Esophagus muscularis mucosa (tissue), 4 donors: ENCODE measurements at regions not wholly inside any gene's neighbourhood (a gene's known extent, or its start where the extent isn't known, plus 50 kb on each side); places are given as distances from the start of the nearest gene placed in this dataset.

Source experiments
- DNase-seq: peaks from one replicate; pipeline ENCODE4 v3.0.0-alpha.2; 2017; ENCODE audit errors: extremely low spot score
- H3K27ac ChIP-seq, 4 donors: fragments of 200-600 bp; sonication (generic); replicated peaks in 1 of 4; 1 replicate in 3 of 4; 2 replicates in 1 of 4; pipeline ENCODE4 v1.5.1; 2016 to 2019; ENCODE audit warnings: mild to moderate bottlenecking in 1 of 4
- H3K27me3 ChIP-seq, 4 donors: fragments of 200-600 bp; sonication (generic); one replicate each; pipeline versions ENCODE4 v1.5.1 to v1.6.0; 2016 to 2019
- H3K36me3 ChIP-seq, 4 donors: fragments of 200-600 bp; sonication (generic); one replicate each; pipeline ENCODE4 v1.5.1; 2016 to 2019
- H3K4me1 ChIP-seq, 4 donors: fragments of 200-600 bp; sonication (generic); one replicate each; pipeline ENCODE4 v1.5.1; 2016 to 2019
- H3K4me3 ChIP-seq, 4 donors: fragments of 200-600 bp; sonication (generic); 1 replicate in 2 of 4; 2 replicates in 2 of 4; pipeline ENCODE4 v1.5.1; 2016 to 2019; ENCODE audit warnings: mild to moderate bottlenecking in 4 of 4, moderate library complexity in 1 of 4
- H3K9me3 ChIP-seq, 4 donors: fragments of 200-600 bp; sonication (generic); 1 replicate in 3 of 4; 2 replicates in 1 of 4; pipeline ENCODE4 v1.5.1; 2016 to 2019
- CTCF ChIP-seq, 3 experiments: fragments of 200-600 bp in 2 of 3; fragments of 450-650 bp in 1 of 3; sonication (generic) in 2 of 3; IDR thresholded peaks; one replicate each; pipeline ENCODE4 v1.5.1; 2017 to 2019; ENCODE audit warnings: antibody characterized with exemption in 3 of 3, mild to moderate bottlenecking in 2 of 3, moderate library complexity in 1 of 3
- EP300 ChIP-seq: sonication (generic); formaldehyde crosslinking; IDR thresholded peaks from one replicate; pipeline ENCODE4 v1.6.1; 2017; ENCODE audit warnings: antibody characterized with exemption
- POLR2A ChIP-seq: fragments of 450-650 bp; IDR thresholded peaks from one replicate; pipeline ENCODE4 v1.6.1; 2017; ENCODE audit warnings: antibody characterized with exemption, moderate library complexity, mild to moderate bottlenecking, low read depth
- POLR2AphosphoS5 ChIP-seq, 2 donors: sonication (generic); formaldehyde crosslinking; IDR thresholded peaks; one replicate each; pipeline ENCODE4 v1.6.1; 2017; ENCODE audit warnings: antibody characterized with exemption in 2 of 2
- WGBS: methylation state at CpG from one replicate; pipeline ENCODE4 v1.1.5; 2018; 5-methylcytosine and 5-hydroxymethylcytosine counted together
- intact Hi-C: fragments of 100-400 bp; cut with DNase I; formaldehyde crosslinking; loops from one replicate; pipeline ENCODE4 v1.15.1; 2023

DNA sequence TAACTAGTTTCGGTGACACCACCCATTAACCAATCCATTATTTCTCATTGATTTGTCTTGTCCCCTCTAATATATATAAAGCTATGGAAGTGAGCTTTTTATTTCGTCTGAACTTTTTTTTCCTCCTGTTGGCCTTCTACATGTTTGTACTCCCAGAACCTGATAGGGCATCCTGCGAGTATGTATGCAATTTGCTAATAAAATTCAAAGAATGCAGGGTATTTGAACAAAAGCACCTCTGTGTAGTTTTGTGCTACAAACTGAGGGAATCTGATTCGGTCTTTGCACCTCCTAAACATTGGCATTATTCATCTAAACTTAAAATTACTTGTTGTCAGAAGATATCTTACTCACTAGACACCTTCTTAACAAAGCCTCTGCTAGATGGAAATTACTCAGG lies 242.9 kb upstream of the TMEFF2 start:
- H3K4me1 ChIP-seq = no peaks in the 10 kb centered on the region
- TF ChIP-seq EP300 (no peak), CTCF (IDR thresholded peaks at IDR 0.05) (no peak), POLR2A (no peak), POLR2AphosphoS5 (IDR thresholded peaks at IDR 0.05) (no peak)
- H3K36me3 ChIP-seq = no peaks in the 10 kb centered on the region
- H3K27ac ChIP-seq = no peak overlapping the region
- intact Hi-C loops = no loop called here
- 74% methylated on average over 4 of the region's 4 CpGs for WGBS
- no peak overlapping the region for H3K4me3 ChIP-seq
- no peak for DNase-seq
- H3K9me3 ChIP-seq = no peaks in the 10 kb centered on the region
- no peaks in the 10 kb centered on the region for H3K27me3 ChIP-seq

GRCh38 chr2:192424243-192424642 lies 229.5 kb upstream of the TMEFF2 start:
- no peaks in the 10 kb centered on the region for H3K36me3 ChIP-seq
- no peak for DNase-seq
- TF ChIP-seq POLR2A = no peak
- TF ChIP-seq EP300 = no peak
- TF ChIP-seq CTCF (IDR thresholded peaks at IDR 0.05) = no peak
- TF ChIP-seq POLR2AphosphoS5 (IDR thresholded peaks at IDR 0.05) = no peak
- intact Hi-C loops = no loop called here
- no peaks in the 10 kb centered on the region for H3K9me3 ChIP-seq
- no peaks in the 10 kb centered on the region for H3K4me1 ChIP-seq
- H3K27ac ChIP-seq = no peak overlapping the region
- H3K27me3 ChIP-seq = no peaks in the 10 kb centered on the region
- no peak overlapping the region for H3K4me3 ChIP-seq
- 81% methylated on average over 4 of the region's 4 CpGs for WGBS

DNA sequence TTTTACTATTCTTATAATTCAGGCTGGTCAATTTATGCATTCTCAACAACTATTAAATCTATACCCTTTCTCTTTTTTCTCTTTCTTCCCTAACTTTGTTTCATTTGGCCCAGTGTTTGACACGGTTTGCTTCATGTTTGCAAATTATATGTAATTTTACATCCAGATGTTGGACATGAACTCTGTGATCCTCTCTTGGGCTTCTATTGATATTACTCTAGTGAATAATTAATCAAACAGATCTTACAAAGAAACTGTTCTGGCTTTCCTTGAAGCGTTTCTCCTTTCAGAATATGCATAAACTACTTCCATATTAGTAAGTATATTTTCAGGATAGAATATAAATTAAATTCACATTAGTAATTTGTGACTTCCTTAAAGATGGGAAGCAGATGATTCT lies 225.1 kb upstream of the TMEFF2 start:
- H3K27ac ChIP-seq = no peak overlapping the region
- TF ChIP-seq POLR2A = no peak
- TF ChIP-seq EP300 = no peak
- no peak for TF ChIP-seq POLR2AphosphoS5 (IDR thresholded peaks at IDR 0.05)
- TF ChIP-seq CTCF (IDR thresholded peaks at IDR 0.05) = no peak

DNA sequence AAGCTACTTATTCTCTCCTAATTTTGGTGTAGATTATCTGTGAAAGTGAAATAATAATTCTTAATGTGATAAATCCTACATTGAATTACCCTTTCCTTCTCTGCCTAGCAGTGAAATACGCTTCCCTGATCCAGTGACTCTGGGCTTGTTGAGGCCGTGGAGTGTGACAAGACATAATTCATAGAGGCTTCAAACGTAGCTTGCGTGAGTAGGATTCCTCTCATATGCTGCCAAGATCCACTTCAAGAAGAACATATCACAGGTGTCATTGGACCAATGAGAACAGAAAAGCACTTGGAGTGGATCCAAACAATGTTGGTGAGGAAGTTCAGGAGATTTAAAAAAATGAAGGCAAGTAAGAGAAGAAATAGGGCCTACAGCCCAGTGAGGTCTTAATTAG lies 221.3 kb upstream of the TMEFF2 start:
- H3K4me1 ChIP-seq = no peaks in the 10 kb centered on the region
- 34% methylated on average over 4 of the region's 4 CpGs for WGBS

More for the DNA sequence above, 225.1 kb upstream of the TMEFF2 start:
- Histone ChIP-seq H3K4me1 (no peaks in the 10 kb centered on the region), H3K36me3 (no peaks in the 10 kb centered on the region), H3K4me3 (no peak overlapping the region), H3K27me3 (no peaks in the 10 kb centered on the region), H3K9me3 (no peaks in the 10 kb centered on the region)
- DNase-seq = no peak
- intact Hi-C loops = no loop called here
- 40% methylated on average over 2 of the region's 2 CpGs for WGBS

More for the DNA sequence above, 221.3 kb upstream of the TMEFF2 start:
- H3K27ac ChIP-seq = no peak overlapping the region
- TF ChIP-seq EP300 (no peak), POLR2A (no peak), POLR2AphosphoS5 (IDR thresholded peaks at IDR 0.05) (no peak), CTCF (IDR thresholded peaks at IDR 0.05) (no peak)
- intact Hi-C loops = no loop called here
- no peak for DNase-seq
- H3K9me3 ChIP-seq = no peaks in the 10 kb centered on the region
- H3K27me3 ChIP-seq = no peaks in the 10 kb centered on the region
- no peak overlapping the region for H3K4me3 ChIP-seq
- no peaks in the 10 kb centered on the region for H3K36me3 ChIP-seq
